H1 (cell line): ENCODE measurements at regions not wholly inside any gene's neighbourhood (a gene's known extent, or its start where the extent isn't known, plus 50 kb on each side); places are given as distances from the start of the nearest gene placed in this dataset.

Source experiments
- GABPA ChIP-seq: IDR thresholded peaks from 2 replicates; pipeline ENCODE4 v1.6.1; 2011; ENCODE audit warnings: mild to moderate bottlenecking, low read length, moderate library complexity, borderline replicate concordance; ENCODE audit not compliant: insufficient read depth
- SP2 ChIP-seq: IDR thresholded peaks from 2 replicates; pipeline ENCODE4 v1.6.1; 2012; ENCODE audit warnings: mild to moderate bottlenecking, low read length, inconsistent platforms
- TF ChIP-seq, protein P1 (sequence below): fragments of 300-600 bp; sonication (generic); IDR thresholded peaks from 2 replicates; pipeline ENCODE4 v1.7.1; 2012; ENCODE audit warnings: low read length, moderate library complexity, mild to moderate bottlenecking, inconsistent platforms; ENCODE audit not compliant: insufficient replicate concordance

DNA sequence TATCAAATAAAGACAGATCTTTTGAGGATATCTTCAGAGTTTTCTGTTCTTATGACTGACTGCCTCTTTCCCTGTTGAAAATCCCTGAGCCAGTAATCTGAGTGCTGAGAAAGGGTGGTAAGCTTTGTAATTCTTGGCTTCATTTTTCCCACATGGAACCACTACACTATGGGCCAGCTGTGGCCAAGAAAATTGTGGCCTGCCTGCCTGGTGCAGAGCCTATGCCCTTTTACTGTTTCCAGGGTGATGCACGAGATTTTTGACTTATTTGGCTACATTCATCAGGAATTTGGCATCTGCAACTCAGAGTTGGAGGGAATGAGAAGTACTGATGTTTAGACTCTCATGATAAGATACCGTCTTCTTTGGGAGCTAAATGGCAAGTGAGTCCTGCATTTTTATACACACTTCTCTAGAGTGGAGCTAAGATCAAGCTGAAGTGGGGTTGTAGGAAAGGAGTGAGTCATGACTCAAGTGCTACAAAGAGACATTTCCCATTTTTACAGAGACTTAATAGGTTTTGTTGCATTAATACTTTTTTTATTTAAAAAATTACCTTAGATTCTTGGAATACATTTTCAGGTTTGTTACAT, 328.2 kb upstream of the CDH7 start (continued):
- TF ChIP-seq, protein P1, sequence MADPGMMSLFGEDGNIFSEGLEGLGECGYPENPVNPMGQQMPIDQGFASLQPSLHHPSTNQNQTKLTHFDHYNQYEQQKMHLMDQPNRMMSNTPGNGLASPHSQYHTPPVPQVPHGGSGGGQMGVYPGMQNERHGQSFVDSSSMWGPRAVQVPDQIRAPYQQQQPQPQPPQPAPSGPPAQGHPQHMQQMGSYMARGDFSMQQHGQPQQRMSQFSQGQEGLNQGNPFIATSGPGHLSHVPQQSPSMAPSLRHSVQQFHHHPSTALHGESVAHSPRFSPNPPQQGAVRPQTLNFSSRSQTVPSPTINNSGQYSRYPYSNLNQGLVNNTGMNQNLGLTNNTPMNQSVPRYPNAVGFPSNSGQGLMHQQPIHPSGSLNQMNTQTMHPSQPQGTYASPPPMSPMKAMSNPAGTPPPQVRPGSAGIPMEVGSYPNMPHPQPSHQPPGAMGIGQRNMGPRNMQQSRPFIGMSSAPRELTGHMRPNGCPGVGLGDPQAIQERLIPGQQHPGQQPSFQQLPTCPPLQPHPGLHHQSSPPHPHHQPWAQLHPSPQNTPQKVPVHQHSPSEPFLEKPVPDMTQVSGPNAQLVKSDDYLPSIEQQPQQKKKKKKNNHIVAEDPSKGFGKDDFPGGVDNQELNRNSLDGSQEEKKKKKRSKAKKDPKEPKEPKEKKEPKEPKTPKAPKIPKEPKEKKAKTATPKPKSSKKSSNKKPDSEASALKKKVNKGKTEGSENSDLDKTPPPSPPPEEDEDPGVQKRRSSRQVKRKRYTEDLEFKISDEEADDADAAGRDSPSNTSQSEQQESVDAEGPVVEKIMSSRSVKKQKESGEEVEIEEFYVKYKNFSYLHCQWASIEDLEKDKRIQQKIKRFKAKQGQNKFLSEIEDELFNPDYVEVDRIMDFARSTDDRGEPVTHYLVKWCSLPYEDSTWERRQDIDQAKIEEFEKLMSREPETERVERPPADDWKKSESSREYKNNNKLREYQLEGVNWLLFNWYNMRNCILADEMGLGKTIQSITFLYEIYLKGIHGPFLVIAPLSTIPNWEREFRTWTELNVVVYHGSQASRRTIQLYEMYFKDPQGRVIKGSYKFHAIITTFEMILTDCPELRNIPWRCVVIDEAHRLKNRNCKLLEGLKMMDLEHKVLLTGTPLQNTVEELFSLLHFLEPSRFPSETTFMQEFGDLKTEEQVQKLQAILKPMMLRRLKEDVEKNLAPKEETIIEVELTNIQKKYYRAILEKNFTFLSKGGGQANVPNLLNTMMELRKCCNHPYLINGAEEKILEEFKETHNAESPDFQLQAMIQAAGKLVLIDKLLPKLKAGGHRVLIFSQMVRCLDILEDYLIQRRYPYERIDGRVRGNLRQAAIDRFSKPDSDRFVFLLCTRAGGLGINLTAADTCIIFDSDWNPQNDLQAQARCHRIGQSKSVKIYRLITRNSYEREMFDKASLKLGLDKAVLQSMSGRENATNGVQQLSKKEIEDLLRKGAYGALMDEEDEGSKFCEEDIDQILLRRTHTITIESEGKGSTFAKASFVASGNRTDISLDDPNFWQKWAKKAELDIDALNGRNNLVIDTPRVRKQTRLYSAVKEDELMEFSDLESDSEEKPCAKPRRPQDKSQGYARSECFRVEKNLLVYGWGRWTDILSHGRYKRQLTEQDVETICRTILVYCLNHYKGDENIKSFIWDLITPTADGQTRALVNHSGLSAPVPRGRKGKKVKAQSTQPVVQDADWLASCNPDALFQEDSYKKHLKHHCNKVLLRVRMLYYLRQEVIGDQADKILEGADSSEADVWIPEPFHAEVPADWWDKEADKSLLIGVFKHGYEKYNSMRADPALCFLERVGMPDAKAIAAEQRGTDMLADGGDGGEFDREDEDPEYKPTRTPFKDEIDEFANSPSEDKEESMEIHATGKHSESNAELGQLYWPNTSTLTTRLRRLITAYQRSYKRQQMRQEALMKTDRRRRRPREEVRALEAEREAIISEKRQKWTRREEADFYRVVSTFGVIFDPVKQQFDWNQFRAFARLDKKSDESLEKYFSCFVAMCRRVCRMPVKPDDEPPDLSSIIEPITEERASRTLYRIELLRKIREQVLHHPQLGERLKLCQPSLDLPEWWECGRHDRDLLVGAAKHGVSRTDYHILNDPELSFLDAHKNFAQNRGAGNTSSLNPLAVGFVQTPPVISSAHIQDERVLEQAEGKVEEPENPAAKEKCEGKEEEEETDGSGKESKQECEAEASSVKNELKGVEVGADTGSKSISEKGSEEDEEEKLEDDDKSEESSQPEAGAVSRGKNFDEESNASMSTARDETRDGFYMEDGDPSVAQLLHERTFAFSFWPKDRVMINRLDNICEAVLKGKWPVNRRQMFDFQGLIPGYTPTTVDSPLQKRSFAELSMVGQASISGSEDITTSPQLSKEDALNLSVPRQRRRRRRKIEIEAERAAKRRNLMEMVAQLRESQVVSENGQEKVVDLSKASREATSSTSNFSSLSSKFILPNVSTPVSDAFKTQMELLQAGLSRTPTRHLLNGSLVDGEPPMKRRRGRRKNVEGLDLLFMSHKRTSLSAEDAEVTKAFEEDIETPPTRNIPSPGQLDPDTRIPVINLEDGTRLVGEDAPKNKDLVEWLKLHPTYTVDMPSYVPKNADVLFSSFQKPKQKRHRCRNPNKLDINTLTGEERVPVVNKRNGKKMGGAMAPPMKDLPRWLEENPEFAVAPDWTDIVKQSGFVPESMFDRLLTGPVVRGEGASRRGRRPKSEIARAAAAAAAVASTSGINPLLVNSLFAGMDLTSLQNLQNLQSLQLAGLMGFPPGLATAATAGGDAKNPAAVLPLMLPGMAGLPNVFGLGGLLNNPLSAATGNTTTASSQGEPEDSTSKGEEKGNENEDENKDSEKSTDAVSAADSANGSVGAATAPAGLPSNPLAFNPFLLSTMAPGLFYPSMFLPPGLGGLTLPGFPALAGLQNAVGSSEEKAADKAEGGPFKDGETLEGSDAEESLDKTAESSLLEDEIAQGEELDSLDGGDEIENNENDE, result no peak
- TF ChIP-seq GABPA (no peak), SP2 (no peak)
